ENCODE measurements at regions not wholly inside any gene's neighbourhood (a gene's known extent, or its start where the extent isn't known, plus 50 kb on each side); places are given as distances from the start of the nearest gene placed in this dataset.
"Not testable (repeated sequence)": the region's sequence is repeated elsewhere in the genome, so short reads cannot be mapped to it uniquely, and the experiment has no call there.

DNA sequence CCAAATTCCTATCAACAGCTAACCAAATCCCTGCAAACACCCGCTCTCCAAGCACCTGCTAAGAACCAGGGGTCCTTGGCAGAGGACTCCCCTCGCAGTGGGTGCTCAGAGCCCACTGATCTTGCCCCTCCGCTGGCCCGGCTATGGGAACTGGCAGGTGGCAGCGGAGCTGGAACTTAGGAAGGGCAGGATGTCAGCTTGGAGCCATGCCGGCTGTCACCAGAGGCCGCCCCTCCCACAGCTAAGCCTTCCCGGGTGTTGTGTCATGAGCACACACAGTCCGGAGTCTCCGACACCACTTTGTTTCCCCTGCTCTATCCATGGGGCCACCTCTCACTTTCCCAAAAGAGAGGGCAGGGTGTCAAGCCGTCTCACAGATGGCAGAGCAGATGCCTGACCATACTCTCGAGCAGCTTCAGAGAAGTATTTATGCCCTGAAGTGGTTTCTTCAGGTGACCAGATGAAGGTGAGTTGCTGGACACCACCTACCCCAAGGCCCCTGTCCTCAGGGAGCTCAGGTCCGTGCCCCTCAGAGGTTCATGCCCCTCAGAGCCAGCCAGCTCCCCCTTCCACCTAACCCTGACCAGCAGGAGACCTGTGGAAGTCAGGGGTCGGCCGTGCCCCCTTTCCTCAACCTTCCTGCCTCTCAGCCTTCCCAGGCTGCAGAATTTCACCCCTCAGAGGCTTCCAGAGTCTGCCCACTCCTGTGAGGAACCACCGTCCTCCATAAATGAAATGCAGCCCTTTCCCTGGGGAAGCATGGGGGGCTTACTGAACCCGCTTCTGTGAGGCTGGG is 545.7 kb upstream of the B3GAT1 start:
- H3K36me3 ChIP-seq (ENCODE audit: control insufficient read depth, insufficient read depth, low read length) = no peaks in the 10 kb centered on the region
- FAIRE-seq (no peak), DNase-seq (ENCODE audit: low read depth) (no peak)
- no peaks in the 10 kb centered on the region for H3K27me3 ChIP-seq (ENCODE audit: control insufficient read depth, insufficient read depth, low read length)
- no peak overlapping the region for H3K4me3 ChIP-seq (ENCODE audit: low read depth, low read length)
- TF ChIP-seq CTCF (IDR thresholded peaks at IDR 0.05; ENCODE audit: insufficient read depth, low read length, severe bottlenecking) = no peak

DNA sequence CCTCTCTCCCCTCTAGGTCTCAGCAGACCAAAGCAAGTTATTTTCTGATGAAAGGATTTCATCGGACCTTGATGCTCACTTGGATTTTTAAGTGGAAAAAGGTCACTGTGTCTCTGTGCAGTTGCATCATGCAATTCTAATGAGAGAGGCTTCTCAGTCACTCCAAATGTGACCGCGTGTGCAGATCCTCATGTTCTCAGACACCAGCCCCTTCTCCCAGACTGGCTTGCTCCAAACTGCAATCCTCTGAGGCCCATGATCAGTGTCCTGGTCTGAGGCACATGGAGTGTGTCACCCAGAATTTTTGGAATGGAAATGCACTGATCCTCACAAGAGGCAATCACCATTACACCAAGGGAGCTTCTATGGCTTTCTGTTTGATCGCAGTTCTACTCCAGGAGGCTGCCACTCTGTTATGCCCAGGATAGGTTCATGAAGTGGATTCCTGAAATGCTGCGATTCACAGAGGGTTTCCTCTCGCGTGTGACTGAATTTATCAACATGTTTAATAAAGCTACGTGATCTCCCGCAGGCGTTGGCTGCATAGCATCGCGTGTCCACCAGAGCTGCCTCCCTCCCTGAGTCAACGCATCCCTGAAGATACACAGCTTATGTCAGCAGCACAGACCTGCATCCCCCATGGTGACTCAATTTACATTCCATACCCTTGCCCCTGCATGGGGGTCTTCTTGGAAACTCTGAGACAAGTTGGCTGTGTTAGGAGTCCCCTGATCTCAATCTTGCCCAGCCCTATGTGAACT is 544.6 kb upstream of the B3GAT1 start:
- H3K27me3 ChIP-seq (ENCODE audit: control insufficient read depth, insufficient read depth, low read length) = no peaks in the 10 kb centered on the region
- FAIRE-seq (no peak), DNase-seq (ENCODE audit: low read depth) (no peak)
- H3K4me3 ChIP-seq (ENCODE audit: low read depth, low read length) = no peak overlapping the region
- H3K36me3 ChIP-seq (ENCODE audit: control insufficient read depth, insufficient read depth, low read length) = no peaks in the 10 kb centered on the region
- TF ChIP-seq CTCF (IDR thresholded peaks at IDR 0.05; ENCODE audit: insufficient read depth, low read length, severe bottlenecking) = no peak

- DNase-seq (ENCODE audit: low read depth); H3K4me3 ChIP-seq (ENCODE audit: low read depth, low read length): not testable (repeated sequence)
- FAIRE-seq = peak; percentile 60
These were observed 543.9 kb upstream of the B3GAT1 start for GRCh38 chr11:134955970-134956369.

GRCh38 chr11:134955281-134955680 is 543.2 kb upstream of the B3GAT1 start:
- no peak for TF ChIP-seq CTCF (IDR thresholded peaks at IDR 0.05; ENCODE audit: insufficient read depth, low read length, severe bottlenecking)
- H3K36me3 ChIP-seq (ENCODE audit: control insufficient read depth, insufficient read depth, low read length) = no peaks in the 10 kb centered on the region
- no peak for DNase-seq (ENCODE audit: low read depth)
- H3K27me3 ChIP-seq (ENCODE audit: control insufficient read depth, insufficient read depth, low read length) = no peaks in the 10 kb centered on the region
- H3K4me3 ChIP-seq (ENCODE audit: low read depth, low read length) = no peak overlapping the region
- FAIRE-seq = peak; percentile 79

More at GRCh38 chr11:134955970-134956369, 543.9 kb upstream of the B3GAT1 start:
- not testable (repeated sequence) for H3K36me3 ChIP-seq (ENCODE audit: control insufficient read depth, insufficient read depth, low read length); H3K27me3 ChIP-seq (ENCODE audit: control insufficient read depth, insufficient read depth, low read length)

- H3K36me3 ChIP-seq (ENCODE audit: control insufficient read depth, insufficient read depth, low read length); DNase-seq (ENCODE audit: low read depth); H3K4me3 ChIP-seq (ENCODE audit: low read depth, low read length); H3K27me3 ChIP-seq (ENCODE audit: control insufficient read depth, insufficient read depth, low read length): not testable (repeated sequence)
- peak; percentile 93 for FAIRE-seq
These were observed 542.4 kb upstream of the B3GAT1 start for GRCh38 chr11:134954456-134954855.

DNA sequence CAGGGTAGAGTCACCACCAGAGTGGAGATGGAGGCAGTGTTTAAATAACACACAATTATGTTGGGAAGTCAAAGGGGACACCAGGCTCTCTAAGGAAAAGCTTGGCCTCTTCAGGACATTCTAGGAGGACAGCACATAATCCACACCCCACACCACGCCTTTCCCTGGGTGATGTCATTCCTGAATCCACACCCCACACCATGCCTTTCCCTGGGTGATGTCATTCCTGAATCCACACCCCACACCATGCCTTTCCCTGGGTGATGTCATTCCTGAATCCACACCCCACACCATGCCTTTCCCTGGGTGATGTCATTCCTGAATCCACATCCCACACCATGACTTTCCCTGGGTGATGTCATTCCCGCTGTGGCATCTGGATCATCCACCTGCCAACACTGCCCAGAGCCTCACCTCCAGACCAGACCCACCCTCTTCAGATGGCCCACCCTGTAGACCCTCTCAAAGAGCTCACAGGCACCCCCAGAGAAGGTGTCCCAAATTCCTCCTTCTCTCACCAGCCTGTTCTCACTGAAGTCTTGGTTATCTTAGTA is 541.5 kb upstream of the B3GAT1 start:
- FAIRE-seq = peak; percentile 73
- peak; percentile 31 for DNase-seq (ENCODE audit: low read depth)

GRCh38 chr11:134951305-134951700 is 539.3 kb upstream of the B3GAT1 start:
- FAIRE-seq (no peak), DNase-seq (ENCODE audit: low read depth) (peak; percentile 48)
- no peak for TF ChIP-seq CTCF (IDR thresholded peaks at IDR 0.05; ENCODE audit: insufficient read depth, low read length, severe bottlenecking)
- Histone ChIP-seq H3K36me3 (ENCODE audit: control insufficient read depth, insufficient read depth, low read length) (no peaks in the 10 kb centered on the region), H3K4me3 (ENCODE audit: low read depth, low read length) (no peak overlapping the region), H3K27me3 (ENCODE audit: control insufficient read depth, insufficient read depth, low read length) (no peaks in the 10 kb centered on the region)

More for the DNA sequence above, 541.5 kb upstream of the B3GAT1 start:
- H3K27me3 ChIP-seq (ENCODE audit: control insufficient read depth, insufficient read depth, low read length); H3K4me3 ChIP-seq (ENCODE audit: low read depth, low read length); H3K36me3 ChIP-seq (ENCODE audit: control insufficient read depth, insufficient read depth, low read length): not testable (repeated sequence)

Data from bronchial epithelial cell (primary cell).